HG02678 (cell line): ENCODE measurements at regions not wholly inside any gene's neighbourhood (a gene's known extent, or its start where the extent isn't known, plus 50 kb on each side); places are given as distances from the start of the nearest gene placed in this dataset.
A peak's percentile ranks its signal among the peaks of the same experiment; 100 is the strongest.
"Not testable (repeated sequence)": the region's sequence is repeated elsewhere in the genome, so short reads cannot be mapped to it uniquely, and the experiment has no call there.

Experiments
- ATAC-seq: cut with Tn5 transposase; IDR thresholded peaks from one replicate; pipeline ENCODE4 v1.9.1; 2021; ENCODE audit warnings: mild to moderate bottlenecking, moderate library complexity; ENCODE audit not compliant: unreplicated experiment

DNA sequence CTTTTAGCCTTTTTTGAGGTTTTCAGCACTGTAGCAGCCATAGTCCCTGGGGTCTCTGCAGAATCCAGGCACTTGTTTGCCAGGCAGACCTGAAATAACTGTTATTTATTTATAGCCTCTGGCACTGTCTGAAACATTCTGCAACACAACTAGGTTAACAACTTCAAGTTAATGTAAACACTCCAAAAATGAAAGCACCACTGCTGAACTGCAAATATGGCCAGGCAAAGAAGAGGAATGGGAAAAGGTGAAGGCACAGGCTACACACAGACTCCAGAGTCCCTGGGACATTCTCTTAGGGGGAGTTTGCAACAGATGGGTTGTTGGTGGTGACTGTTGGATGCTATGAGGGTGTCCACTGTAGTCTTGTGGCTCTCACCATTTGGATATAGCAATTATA lies 369.0 kb downstream of the MAT2B start:
- no peak for ATAC-seq

DNA sequence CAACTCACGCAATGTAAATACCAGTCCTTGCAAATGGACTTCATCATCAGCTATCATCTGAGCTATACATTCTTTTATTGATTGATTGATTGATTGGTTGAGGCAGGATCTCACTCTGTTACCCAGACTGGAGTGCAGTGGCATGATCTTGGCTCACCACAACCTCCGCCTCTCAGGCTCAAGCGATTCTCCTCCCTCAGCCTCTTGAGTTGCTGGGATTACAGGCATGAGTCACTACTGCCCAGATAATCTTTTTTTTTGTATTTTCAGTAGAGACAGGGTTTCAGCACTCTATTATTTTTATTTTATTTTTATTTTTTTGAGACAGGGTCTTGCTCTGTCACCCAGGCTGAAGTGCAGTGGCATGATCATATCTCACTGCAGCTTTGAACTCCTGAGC lies 369.5 kb downstream of the MAT2B start:
- not testable (repeated sequence) for ATAC-seq

DNA sequence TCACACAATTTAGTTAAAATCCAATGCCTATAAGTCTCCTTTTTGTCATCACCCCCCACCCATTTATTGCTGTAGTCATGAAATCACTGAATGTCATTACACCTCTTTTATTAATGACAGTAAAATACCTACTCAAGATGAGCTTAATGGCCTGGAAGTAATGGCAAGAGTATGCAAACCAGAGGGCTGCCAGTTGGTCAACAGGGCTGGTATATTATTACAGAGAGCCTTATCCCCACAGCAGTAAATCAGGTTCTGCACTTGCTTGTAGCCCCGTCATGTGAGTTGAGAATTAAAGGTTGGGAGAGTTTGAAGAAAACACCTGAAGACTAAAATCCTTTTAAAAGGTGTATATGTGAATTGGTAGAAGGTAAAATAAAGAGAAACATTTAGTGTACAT lies 372.4 kb downstream of the MAT2B start:
- no peak for ATAC-seq

- no peak for ATAC-seq
Observed at GRCh38 chr5:163878490-163878889, 373.1 kb downstream of the MAT2B start.

DNA sequence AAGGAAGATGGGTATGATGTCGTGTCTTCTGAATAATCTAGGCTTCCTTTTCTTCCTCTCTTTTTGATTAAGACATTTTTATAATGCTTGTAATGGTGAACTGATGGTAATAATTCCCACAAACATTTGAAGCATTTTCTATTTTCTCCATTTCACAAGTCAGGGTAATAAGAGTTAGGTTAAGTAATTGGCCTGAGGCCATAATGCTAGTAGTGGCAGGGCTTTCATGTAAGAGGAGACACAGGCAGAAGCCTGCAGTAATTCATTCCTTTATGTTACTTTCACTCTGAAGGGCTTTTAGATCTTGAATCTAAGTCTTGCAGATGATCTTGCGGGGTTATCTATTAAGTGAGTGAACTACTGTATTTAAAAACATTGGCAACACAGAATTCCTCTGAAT lies 374.9 kb downstream of the MAT2B start:
- no peak for ATAC-seq

DNA sequence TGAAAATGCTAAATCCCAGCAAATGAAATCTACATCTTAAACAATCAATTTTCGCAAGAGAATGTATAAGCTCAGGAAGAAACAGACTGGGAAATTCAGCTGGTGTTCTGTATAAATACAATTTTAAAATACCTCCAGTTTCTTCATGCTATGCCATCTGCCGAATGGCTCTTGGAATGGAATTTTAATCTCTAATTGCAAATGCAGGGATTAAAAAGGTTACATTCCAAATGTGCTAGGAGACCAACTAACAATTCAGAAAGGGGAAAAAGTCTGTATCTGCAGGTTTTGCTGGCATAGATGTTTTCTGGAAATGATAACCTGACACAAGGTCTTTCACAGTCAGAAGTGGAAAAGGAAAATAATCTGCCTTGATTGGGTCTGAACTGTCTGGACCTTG lies 379.7 kb downstream of the MAT2B start:
- ATAC-seq: no peak

DNA sequence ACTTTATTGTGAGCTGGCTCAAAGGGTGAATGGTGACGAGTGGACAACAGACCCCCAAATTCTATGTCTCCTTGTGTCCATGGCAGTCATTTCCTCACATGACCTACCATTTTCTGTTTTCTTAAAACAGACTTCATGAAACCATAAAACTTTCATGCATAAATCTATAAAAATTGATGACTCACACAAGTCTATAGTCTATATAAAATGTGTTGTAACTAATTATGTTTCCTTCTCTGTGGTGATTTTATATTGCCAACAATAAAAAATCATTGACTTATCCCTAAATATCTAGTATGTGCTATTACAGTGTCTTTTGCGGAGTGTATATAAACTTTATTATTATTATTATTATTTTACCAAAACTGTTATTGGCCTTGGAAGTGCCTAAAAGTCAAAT lies 382.4 kb downstream of the MAT2B start:
- no peak for ATAC-seq

DNA sequence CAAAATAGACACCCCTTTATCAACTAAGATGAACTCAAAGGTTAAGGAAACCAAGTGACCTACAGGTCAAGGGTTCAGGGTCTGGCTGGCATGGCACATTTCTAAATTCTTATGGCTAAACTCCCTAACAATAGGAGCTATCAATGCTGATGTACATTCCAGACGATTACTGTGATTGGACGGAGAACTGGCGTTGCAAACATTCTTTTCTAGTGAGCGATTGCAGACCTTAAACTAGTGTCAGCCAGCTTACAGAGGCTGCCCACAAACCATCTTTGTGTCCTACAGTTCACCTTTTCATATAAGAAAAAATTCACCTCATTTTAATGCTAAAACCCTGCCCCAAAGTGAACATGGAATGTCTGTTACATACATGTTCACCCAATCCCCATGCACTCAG lies 382.9 kb downstream of the MAT2B start:
- ATAC-seq: no peak

- ATAC-seq: no peak
Observed at GRCh38 chr5:163889369-163889768, 383.9 kb downstream of the MAT2B start.

GRCh38 chr5:163890261-163890660 lies 384.8 kb downstream of the MAT2B start:
- no peak for ATAC-seq

GRCh38 chr5:163893281-163893680 lies 387.9 kb downstream of the MAT2B start:
- no peak for ATAC-seq

DNA sequence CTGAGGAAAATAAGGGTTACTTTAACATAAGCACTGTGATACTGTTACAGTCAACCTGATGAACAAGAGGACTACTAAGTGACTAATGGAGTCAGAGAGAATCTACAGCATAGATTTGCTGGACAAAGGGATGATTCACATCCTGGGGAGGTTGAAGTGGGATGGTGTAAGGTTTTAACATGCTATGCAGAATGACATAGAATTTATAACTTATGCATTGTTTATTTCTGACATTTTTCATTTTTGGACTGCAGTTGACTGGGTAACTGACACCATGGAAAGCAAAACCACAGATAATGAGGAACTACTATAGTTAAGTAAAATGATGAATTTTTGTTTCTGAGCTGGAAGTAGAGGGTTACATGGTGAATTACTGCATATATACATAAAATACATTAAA lies 389.2 kb downstream of the MAT2B start:
- no peak for ATAC-seq

GRCh38 chr5:163898873-163899272 lies 393.5 kb downstream of the MAT2B start:
- no peak for ATAC-seq

DNA sequence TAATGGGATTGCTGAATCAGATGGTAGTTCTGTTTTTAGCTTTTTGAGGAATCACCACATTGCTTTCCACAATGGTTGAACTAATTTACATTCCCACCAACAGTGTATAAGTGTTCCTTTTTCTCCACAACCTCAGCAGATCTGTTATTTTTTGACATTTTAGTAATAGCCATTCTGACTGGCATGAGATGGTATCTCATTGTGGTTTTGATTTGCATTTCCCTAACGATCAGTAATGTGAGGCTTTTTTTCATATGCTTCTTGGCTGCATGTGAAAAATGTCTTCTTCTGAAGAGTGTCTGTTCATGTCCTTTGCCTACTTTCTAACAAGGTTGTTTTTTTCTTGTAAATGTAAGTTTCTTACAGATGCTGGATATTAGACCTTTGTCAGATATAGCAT lies 402.4 kb downstream of the MAT2B start:
- ATAC-seq: peak; percentile 71

DNA sequence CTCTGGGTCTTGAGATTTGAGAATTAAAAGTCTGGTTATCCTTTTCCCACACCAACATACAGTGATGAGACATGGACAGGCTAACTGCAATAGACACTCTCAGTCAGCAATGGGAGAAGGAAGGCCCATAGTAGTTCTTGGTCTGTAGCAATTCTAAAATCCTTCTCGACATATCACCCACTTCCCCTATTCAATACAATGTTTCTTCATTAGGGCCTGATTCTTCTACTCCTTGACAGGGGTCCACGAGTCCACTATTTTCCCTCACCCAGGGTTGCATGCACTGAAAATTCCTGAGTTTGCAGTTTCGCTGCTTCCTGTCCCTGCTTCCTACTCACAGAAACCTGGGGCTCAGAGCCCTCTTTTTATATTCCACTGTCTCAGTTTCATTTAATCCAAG lies 402.8 kb downstream of the MAT2B start:
- ATAC-seq: peak; percentile 29

DNA sequence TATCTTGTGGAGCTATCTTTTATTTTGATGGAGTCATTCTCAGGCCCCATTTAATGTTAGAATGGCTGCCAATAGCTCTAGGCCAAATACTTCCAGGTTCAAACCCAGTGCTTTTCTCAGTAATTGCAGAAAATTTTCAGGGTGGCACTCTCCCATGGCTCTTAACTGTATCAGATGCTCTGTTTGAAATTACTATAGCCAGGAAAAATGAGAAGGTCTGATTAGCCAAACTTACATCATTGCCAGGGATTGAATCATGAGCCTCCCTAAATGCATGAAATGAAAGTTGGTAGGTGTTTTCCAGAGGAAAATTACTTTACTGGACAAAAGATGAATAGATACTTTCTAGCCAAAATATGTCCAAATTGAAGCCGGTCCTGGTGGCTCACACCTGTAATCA lies 404.8 kb downstream of the MAT2B start:
- ATAC-seq: no peak

DNA sequence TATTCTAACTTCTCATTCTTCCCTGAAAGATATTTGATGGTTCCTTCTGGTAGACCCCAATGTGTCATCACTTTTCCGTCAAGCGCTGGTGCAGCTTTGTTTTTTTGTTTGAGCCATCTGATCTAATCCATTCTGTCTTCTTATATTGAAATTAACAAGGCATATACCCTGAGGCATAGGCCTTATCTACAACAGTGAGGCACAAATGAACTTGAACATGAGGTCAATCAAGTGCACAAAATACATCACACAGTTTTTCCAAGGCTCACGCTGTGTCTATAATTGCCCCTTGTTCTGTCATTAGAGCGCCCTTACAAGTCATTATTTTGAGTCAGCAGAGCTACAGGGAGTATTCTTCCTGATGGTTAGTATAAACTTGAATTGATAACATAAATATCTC lies 406.6 kb downstream of the MAT2B start:
- no peak for ATAC-seq

DNA sequence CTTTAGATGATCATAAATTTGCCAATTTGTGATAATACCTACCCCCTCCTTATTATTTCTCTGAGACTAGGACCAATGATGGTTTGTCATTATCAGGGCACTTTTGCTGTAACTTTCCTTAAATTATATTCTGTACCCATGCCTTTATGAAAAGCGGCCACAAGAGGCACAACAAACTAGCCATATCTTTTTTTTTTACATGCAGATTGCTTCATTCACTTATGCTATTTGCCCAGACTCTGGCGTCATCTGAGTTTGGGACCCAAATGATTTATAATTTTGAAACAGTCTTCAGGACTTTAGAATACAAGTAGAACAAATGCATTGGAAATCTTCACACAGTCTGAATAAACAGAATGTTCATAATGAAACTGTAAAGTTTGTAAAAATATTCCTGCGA lies 408.1 kb downstream of the MAT2B start:
- ATAC-seq: no peak

- peak; percentile 52 for ATAC-seq
Observed at GRCh38 chr5:163914910-163915309, 409.5 kb downstream of the MAT2B start.

GRCh38 chr5:163915481-163915961 lies 410.1 kb downstream of the MAT2B start:
- peak; percentile 62 for ATAC-seq

DNA sequence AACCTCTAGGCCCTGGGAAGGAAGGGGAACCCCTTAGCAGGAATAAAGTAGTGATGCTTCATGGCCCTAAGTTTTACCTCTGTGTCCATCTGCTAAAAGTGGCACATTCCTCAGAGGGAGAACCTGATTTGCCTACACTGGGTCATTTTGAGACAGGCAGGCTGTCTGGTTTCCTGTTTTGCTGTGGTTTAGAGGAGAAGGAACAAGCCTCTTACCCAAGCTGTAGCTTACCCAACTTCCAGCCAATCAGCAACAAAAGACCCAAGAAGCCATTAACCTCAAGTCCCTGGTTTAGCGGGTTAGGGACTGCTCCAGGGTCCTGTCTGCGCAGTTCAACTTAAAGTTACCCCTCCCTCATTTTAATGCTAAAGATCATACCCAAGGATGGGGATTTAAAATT lies 411.0 kb downstream of the MAT2B start:
- ATAC-seq: peak; percentile 89

DNA sequence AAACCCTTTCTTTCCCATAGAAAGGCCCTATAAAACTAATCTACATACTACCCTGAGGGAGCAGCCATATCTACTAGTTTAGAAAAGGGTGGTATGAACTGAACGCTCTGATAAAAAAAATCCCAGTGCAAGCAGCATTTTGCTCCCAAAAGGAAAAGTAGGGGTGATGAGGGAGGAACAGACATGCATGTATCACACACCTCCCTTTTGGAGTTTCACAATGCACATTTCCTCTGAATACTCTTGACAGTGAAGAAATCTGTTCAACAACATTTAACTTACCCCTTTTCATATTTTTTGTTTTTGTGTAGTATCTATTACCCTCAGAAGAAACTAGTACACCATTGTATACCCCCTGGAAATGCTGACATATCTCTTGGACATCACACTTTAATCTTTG lies 411.4 kb downstream of the MAT2B start:
- ATAC-seq: no peak

DNA sequence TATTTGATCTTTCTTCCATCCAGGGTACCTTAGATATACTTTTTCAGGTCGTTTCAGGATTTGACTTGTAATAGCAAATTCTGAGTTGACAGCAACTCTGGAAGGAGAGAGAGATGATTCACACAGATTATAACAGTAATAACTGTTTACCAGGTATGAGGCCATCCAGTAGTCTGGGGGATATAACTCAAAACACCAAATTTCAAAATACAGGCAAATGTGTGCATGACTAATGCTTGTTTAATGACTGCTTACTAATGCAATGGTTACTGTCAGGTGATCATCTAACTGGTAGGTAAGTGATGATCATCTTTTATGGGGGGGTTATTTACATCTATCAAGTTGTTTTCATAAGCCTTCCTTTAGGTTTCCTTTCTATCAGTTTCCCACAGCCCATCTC lies 412.3 kb downstream of the MAT2B start:
- no peak for ATAC-seq

DNA sequence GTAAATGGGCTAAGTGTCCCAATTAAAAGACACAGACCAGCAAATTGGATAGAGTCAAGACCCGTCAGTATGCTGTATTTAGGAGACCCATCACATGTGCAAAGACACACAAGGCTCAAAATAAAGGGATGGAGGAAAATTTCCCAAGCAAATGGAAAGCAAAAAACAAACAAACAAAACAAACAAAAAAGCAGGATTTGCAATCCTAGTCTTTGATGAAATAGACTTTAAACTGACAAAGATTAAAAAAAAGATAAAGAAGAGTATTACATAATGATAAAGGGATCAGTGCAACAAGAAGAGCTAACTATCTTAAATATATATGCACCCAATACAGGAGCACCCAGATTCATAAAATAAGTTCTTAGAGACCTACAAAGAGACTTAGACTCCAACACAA lies 429.6 kb downstream of the MAT2B start:
- not testable (repeated sequence) for ATAC-seq
